H9 (cell line): ENCODE measurements at regions not wholly inside any gene's neighbourhood (a gene's known extent, or its start where the extent isn't known, plus 50 kb on each side); places are given as distances from the start of the nearest gene placed in this dataset.

ENCODE experiments used
- DNase-seq: peaks from one replicate; pipeline ENCODE4 v3.0.0-alpha.2; 2017
- H2AFZ ChIP-seq: one replicate; pipeline ENCODE4 v1.6.1; 2013; ENCODE audit warnings: mild to moderate bottlenecking, low read length, control low read depth, moderate library complexity
- H2AK5ac ChIP-seq: 2 replicates; pipeline ENCODE4 v1.6.1; 2013; ENCODE audit warnings: low read length, control low read depth, mixed read lengths; ENCODE audit not compliant: insufficient read length
- H2BK120ac ChIP-seq: one replicate; pipeline ENCODE4 v1.6.1; 2013; ENCODE audit warnings: low read depth, mild to moderate bottlenecking, low read length, control low read depth, inconsistent platforms; ENCODE audit not compliant: poor library complexity, severe bottlenecking
- H2BK12ac ChIP-seq: 2 replicates; pipeline ENCODE4 v1.6.1; 2013; ENCODE audit warnings: low read length, control low read depth, mixed read lengths, low read depth; ENCODE audit not compliant: insufficient read length
- H2BK15ac ChIP-seq: 2 replicates; pipeline ENCODE4 v1.6.1; 2013; ENCODE audit warnings: low read depth, low read length, control low read depth
- H2BK20ac ChIP-seq: one replicate; pipeline ENCODE4 v1.6.1; 2013; ENCODE audit warnings: low read depth, mild to moderate bottlenecking, low read length, control low read depth, inconsistent platforms; ENCODE audit not compliant: poor library complexity, severe bottlenecking
- H2BK5ac ChIP-seq: 2 replicates; pipeline ENCODE4 v1.6.1; 2013; ENCODE audit warnings: low read length, control low read depth, mixed read lengths; ENCODE audit not compliant: insufficient read length
- H3K14ac ChIP-seq: 2 replicates; pipeline ENCODE4 v1.6.1; 2013; ENCODE audit warnings: low read length, control low read depth; ENCODE audit not compliant: insufficient read depth
- H3K18ac ChIP-seq: 2 replicates; pipeline ENCODE4 v1.6.1; 2013; ENCODE audit warnings: low read depth, mild to moderate bottlenecking, mixed read lengths, low read length, control low read depth; ENCODE audit not compliant: insufficient read length
- H3K23ac ChIP-seq: 2 replicates; pipeline ENCODE4 v1.6.1; 2013; ENCODE audit warnings: low read length, control low read depth, mixed read lengths, low read depth; ENCODE audit not compliant: insufficient read length
- H3K23me2 ChIP-seq: 2 replicates; pipeline ENCODE4 v1.6.1; 2013; ENCODE audit warnings: low read depth, mild to moderate bottlenecking, mixed read lengths, low read length, control low read depth; ENCODE audit not compliant: insufficient read length, poor library complexity, severe bottlenecking
- H3K27ac ChIP-seq: 2 replicates; pipeline ENCODE4 v1.5.1; 2013; ENCODE audit warnings: low read length, control low read depth, mixed read lengths, low read depth; ENCODE audit not compliant: insufficient read length
- H3K27me3 ChIP-seq: 2 replicates; pipeline ENCODE4 v1.6.1; 2013; ENCODE audit warnings: low read length, control low read depth, inconsistent platforms; ENCODE audit not compliant: insufficient read depth
- H3K4ac ChIP-seq: 2 replicates; pipeline ENCODE4 v1.6.1; 2013; ENCODE audit warnings: low read depth, mild to moderate bottlenecking, control low read depth, inconsistent platforms, low read length, moderate library complexity
- H3K4me1 ChIP-seq: 2 replicates; pipeline ENCODE4 v1.6.1; 2013; ENCODE audit warnings: low read length, control low read depth, inconsistent platforms; ENCODE audit not compliant: insufficient read depth
- H3K4me2 ChIP-seq: 2 replicates; pipeline ENCODE4 v1.6.1; 2013; ENCODE audit warnings: low read length, control low read depth, mixed read lengths; ENCODE audit not compliant: insufficient read length, insufficient read depth
- H3K56ac ChIP-seq: 2 replicates; pipeline ENCODE4 v1.6.1; 2013; ENCODE audit warnings: low read depth, mild to moderate bottlenecking, mixed read lengths, low read length, control low read depth; ENCODE audit not compliant: insufficient read length
- H3K79me1 ChIP-seq: 2 replicates; pipeline ENCODE4 v1.6.1; 2013; ENCODE audit warnings: low read depth, mild to moderate bottlenecking, moderate library complexity, low read length, control low read depth, inconsistent platforms; ENCODE audit not compliant: insufficient read depth, poor library complexity, severe bottlenecking
- H3K79me2 ChIP-seq: 2 replicates; pipeline ENCODE4 v1.6.1; 2013; ENCODE audit warnings: low read length, control low read depth, inconsistent platforms; ENCODE audit not compliant: insufficient read depth
- H3K9ac ChIP-seq: 2 replicates; pipeline ENCODE4 v1.6.1; 2013; ENCODE audit warnings: low read length, control low read depth, mixed read lengths; ENCODE audit not compliant: insufficient read length; ENCODE audit errors: extremely low read depth
- H3K9me3 ChIP-seq: one replicate; pipeline ENCODE4 v1.6.1; 2013; ENCODE audit warnings: low read depth, low read length, inconsistent platforms; ENCODE audit not compliant: control insufficient read depth
- H3T11ph ChIP-seq: one replicate; pipeline ENCODE4 v1.6.1; 2013; ENCODE audit warnings: mild to moderate bottlenecking, low read length, control low read depth, inconsistent platforms
- H4K20me1 ChIP-seq: one replicate; pipeline ENCODE4 v1.6.1; 2013; ENCODE audit not compliant: control insufficient read depth, insufficient read length, insufficient read depth
- H4K5ac ChIP-seq: 2 replicates; pipeline ENCODE4 v1.6.1; 2013; ENCODE audit warnings: low read depth, mild to moderate bottlenecking, mixed read lengths, low read length, control low read depth; ENCODE audit not compliant: insufficient read length
- H4K8ac ChIP-seq: replicated peaks from 2 replicates; pipeline ENCODE4 v1.6.1; 2013; ENCODE audit warnings: low read length, control low read depth, mixed read lengths, low read depth; ENCODE audit not compliant: insufficient read length
- H4K91ac ChIP-seq: 2 replicates; pipeline ENCODE4 v1.6.1; 2013; ENCODE audit warnings: low read depth, mild to moderate bottlenecking, moderate library complexity, mixed read lengths, low read length, control low read depth; ENCODE audit not compliant: insufficient read length
- H3K27ac Mint-ChIP-seq, 3 experiments: 2 replicates in 2 of 3; 3 replicates in 1 of 3; pipeline ENCODE4 v1.8.0; 2020 to 2021; ENCODE audit warnings: mixed read lengths in 3 of 3, mild to moderate bottlenecking in 1 of 3, moderate library complexity in 1 of 3
- H3K27me3 Mint-ChIP-seq: 2 replicates; pipeline ENCODE4 v1.8.0; 2021; ENCODE audit warnings: low read depth, mild to moderate bottlenecking, moderate library complexity, mixed read lengths
- H3K36me3 Mint-ChIP-seq, 3 experiments: 2 replicates in 2 of 3; 3 replicates in 1 of 3; pipeline ENCODE4 v1.8.0; 2020 to 2021; ENCODE audit warnings: low read depth in 3 of 3, mixed read lengths in 3 of 3; ENCODE audit not compliant: insufficient read depth in 1 of 3
- H3K4me1 Mint-ChIP-seq, 2 experiments: 2 replicates each; pipeline ENCODE4 v1.8.0; 2020; ENCODE audit warnings: mixed read lengths in 2 of 2
- H3K4me3 Mint-ChIP-seq, 2 experiments: 2 replicates in 1 of 2; 3 replicates in 1 of 2; pipeline ENCODE4 v1.8.0; 2020 to 2021; ENCODE audit warnings: mild to moderate bottlenecking in 2 of 2, mixed read lengths in 2 of 2, moderate library complexity in 1 of 2
- H3K9me3 Mint-ChIP-seq, 2 experiments: 2 replicates in 1 of 2; 3 replicates in 1 of 2; pipeline ENCODE4 v1.8.0; 2020; ENCODE audit warnings: mild to moderate bottlenecking in 2 of 2, mixed read lengths in 2 of 2, moderate library complexity in 1 of 2
- WGBS: extraction: QIAGEN DNeasy Blood & Tissue Kit; methylation state at CpG from one replicate; pipeline ENCODE4 v1.1.7; 2013; ENCODE audit warnings: missing lambda C conversion rate, low lambda C conversion rate, mixed read lengths; ENCODE audit not compliant: insufficient read length; ENCODE audit errors: extremely low coverage; 5-methylcytosine and 5-hydroxymethylcytosine counted together
- TF ChIP-seq, protein P1 (sequence below): fragments of 200-600 bp; sonication (generic); conservative IDR thresholded peaks from 3 replicates; pipeline ENCODE4 v1.8.0; 2021; ENCODE audit warnings: antibody characterized with exemption, mild to moderate bottlenecking

DNA sequence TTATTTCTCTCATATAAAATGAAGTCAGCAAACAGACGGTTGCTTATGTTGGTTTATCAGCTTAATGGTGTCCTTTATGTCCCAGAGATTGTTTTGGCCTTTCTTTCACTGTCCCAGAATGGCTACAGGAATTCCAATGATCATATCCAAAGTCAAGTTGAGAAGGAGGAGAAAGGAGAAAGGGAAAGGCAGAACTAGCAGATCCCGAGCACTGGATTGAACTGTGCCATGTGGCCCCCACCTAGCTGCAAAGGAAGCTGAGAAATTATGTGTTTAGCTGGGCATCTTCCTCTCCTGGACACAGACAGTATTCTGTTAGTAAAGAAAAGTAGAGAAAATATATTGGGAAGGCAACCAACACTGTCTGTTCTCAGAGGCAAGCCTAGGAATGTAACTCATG is 90.7 kb upstream of the ANO4 start:
- no peak overlapping the region for H3K4ac ChIP-seq
- no peaks in the 10 kb centered on the region for H4K20me1 ChIP-seq
- H3K9ac ChIP-seq, result no peak overlapping the region
- no peak overlapping the region for H3K23ac ChIP-seq
- Mint-ChIP-seq H3K36me3 (peaks cover 0 to 2% (median 0%) of the 10 kb centered on the region in 3 experiments; a peak in 2 of 7 replicates), H3K4me1 (peaks cover 5 to 9% of the 10 kb centered on the region in 2 experiments), H3K9me3 (no peaks in the 10 kb centered on the region), H3K4me3 (no peak overlapping the region), H3K27me3 (peaks cover 2% of the 10 kb centered on the region), H3K27ac (no peak overlapping the region)
- no peak overlapping the region for H2BK5ac ChIP-seq
- H3K79me2 ChIP-seq, result no peaks in the 10 kb centered on the region; the same call in 1 of the 2 replicates
- DNase-seq, result no peak
- H2AK5ac ChIP-seq, result no peak overlapping the region
- no peaks in the 10 kb centered on the region for H3K23me2 ChIP-seq
- no peak overlapping the region for H4K8ac ChIP-seq
- no peak overlapping the region for H4K91ac ChIP-seq
- no peak overlapping the region for H2BK120ac ChIP-seq
- no peak overlapping the region for H2AFZ ChIP-seq
- H3K27ac ChIP-seq, result no peak overlapping the region
- H3K27me3 ChIP-seq, result no peaks in the 10 kb centered on the region
- no peak overlapping the region for H2BK15ac ChIP-seq
- no CpG with 5 or more reads among the region's 2 CpGs for WGBS
- no peak overlapping the region for H2BK12ac ChIP-seq
- no peak overlapping the region for H3K4me2 ChIP-seq
- H3K18ac ChIP-seq, result no peak overlapping the region
- H3K9me3 ChIP-seq, result no peaks in the 10 kb centered on the region
- H3K56ac ChIP-seq, result no peak overlapping the region
- H2BK20ac ChIP-seq, result no peak overlapping the region
- H4K5ac ChIP-seq, result no peak overlapping the region
- H3K79me1 ChIP-seq, result no peaks in the 10 kb centered on the region
- no peak overlapping the region for H3K14ac ChIP-seq
- TF ChIP-seq, protein P1, sequence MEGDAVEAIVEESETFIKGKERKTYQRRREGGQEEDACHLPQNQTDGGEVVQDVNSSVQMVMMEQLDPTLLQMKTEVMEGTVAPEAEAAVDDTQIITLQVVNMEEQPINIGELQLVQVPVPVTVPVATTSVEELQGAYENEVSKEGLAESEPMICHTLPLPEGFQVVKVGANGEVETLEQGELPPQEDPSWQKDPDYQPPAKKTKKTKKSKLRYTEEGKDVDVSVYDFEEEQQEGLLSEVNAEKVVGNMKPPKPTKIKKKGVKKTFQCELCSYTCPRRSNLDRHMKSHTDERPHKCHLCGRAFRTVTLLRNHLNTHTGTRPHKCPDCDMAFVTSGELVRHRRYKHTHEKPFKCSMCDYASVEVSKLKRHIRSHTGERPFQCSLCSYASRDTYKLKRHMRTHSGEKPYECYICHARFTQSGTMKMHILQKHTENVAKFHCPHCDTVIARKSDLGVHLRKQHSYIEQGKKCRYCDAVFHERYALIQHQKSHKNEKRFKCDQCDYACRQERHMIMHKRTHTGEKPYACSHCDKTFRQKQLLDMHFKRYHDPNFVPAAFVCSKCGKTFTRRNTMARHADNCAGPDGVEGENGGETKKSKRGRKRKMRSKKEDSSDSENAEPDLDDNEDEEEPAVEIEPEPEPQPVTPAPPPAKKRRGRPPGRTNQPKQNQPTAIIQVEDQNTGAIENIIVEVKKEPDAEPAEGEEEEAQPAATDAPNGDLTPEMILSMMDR, result no peak
- no peak overlapping the region for H3T11ph ChIP-seq
- no peaks in the 10 kb centered on the region; the same call in 1 of the 2 replicates for H3K4me1 ChIP-seq
